Astrocyte (in vitro differentiated cells and primary cell): ENCODE measurements at regions not wholly inside any gene's neighbourhood (a gene's known extent, or its start where the extent isn't known, plus 50 kb on each side); places are given as distances from the start of the nearest gene placed in this dataset.
"Not testable (repeated sequence)": the region's sequence is repeated elsewhere in the genome, so short reads cannot be mapped to it uniquely, and the experiment has no call there.

Source experiments
- DNase-seq: peaks from one replicate; pipeline ENCODE4 v3.0.0-alpha.2; 2010; ENCODE audit warnings: low read depth
- FAIRE-seq: peaks from 2 replicates; lab custom pipeline; 2011; peaks lifted over from hg19 to GRCh38; lab: Jason Lieb, UNC
- H2AFZ ChIP-seq: 2 replicates; pipeline ENCODE4 v1.6.0; 2012; ENCODE audit warnings: low read depth, low read length, inconsistent platforms
- H3K27ac ChIP-seq: 2 replicates; pipeline ENCODE4 v1.5.1; 2011; ENCODE audit warnings: low read depth, low read length, inconsistent platforms
- H3K27me3 ChIP-seq: 2 replicates; pipeline ENCODE4 v1.6.0; 2011; ENCODE audit warnings: low read length, inconsistent platforms; ENCODE audit not compliant: insufficient read depth
- H3K36me3 ChIP-seq: 2 replicates; pipeline ENCODE4 v1.5.1; 2011; ENCODE audit warnings: low read length, inconsistent platforms; ENCODE audit not compliant: insufficient read depth
- H3K4me1 ChIP-seq: 2 replicates; pipeline ENCODE4 v1.5.1; 2011; ENCODE audit warnings: low read length, inconsistent platforms; ENCODE audit not compliant: insufficient read depth
- H3K4me2 ChIP-seq: 2 replicates; pipeline ENCODE4 v1.6.0; 2012; ENCODE audit warnings: low read length, inconsistent platforms
- H3K4me3 ChIP-seq: 2 replicates; pipeline ENCODE4 v1.5.1; 2011; ENCODE audit warnings: low read depth, mild to moderate bottlenecking, low read length, inconsistent platforms; ENCODE audit not compliant: insufficient read depth
- H3K79me2 ChIP-seq: 2 replicates; pipeline ENCODE4 v1.6.0; 2012; ENCODE audit warnings: mild to moderate bottlenecking, low read length, inconsistent platforms; ENCODE audit not compliant: insufficient read depth
- H3K9ac ChIP-seq: 2 replicates; pipeline ENCODE4 v1.6.0; 2012; ENCODE audit warnings: mild to moderate bottlenecking, low read length, inconsistent platforms
- H3K9me3 ChIP-seq: 2 replicates; pipeline ENCODE4 v1.5.1; 2012; ENCODE audit warnings: low read depth, mild to moderate bottlenecking, low read length, inconsistent platforms; ENCODE audit not compliant: insufficient read depth
- H4K20me1 ChIP-seq: 2 replicates; pipeline ENCODE4 v1.6.0; 2012; ENCODE audit warnings: low read length, inconsistent platforms; ENCODE audit not compliant: insufficient read depth
- H3K27ac Mint-ChIP-seq: one replicate; pipeline ENCODE4 v1.8.0; 2021; ENCODE audit warnings: mild to moderate bottlenecking, mixed read lengths; ENCODE audit not compliant: unreplicated experiment
- H3K27me3 Mint-ChIP-seq: one replicate; pipeline ENCODE4 v1.8.0; 2021; ENCODE audit warnings: low read depth, mixed read lengths; ENCODE audit not compliant: unreplicated experiment
- H3K36me3 Mint-ChIP-seq: one replicate; pipeline ENCODE4 v1.8.0; 2021; ENCODE audit warnings: low read depth, mixed read lengths; ENCODE audit not compliant: unreplicated experiment
- H3K4me1 Mint-ChIP-seq: one replicate; pipeline ENCODE4 v1.8.0; 2021; ENCODE audit warnings: low read depth, mixed read lengths; ENCODE audit not compliant: unreplicated experiment
- H3K4me3 Mint-ChIP-seq: one replicate; pipeline ENCODE4 v1.8.0; 2021; ENCODE audit warnings: mild to moderate bottlenecking, moderate library complexity, mixed read lengths; ENCODE audit not compliant: unreplicated experiment
- H3K9me3 Mint-ChIP-seq: one replicate; pipeline ENCODE4 v1.8.0; 2021; ENCODE audit warnings: mild to moderate bottlenecking, mixed read lengths; ENCODE audit not compliant: unreplicated experiment
- CTCF ChIP-seq: IDR thresholded peaks from 2 replicates; pipeline ENCODE4 v1.5.1; 2011; ENCODE audit warnings: low read depth, mild to moderate bottlenecking, inconsistent platforms, low read length, moderate library complexity; ENCODE audit not compliant: insufficient read depth
- EZH2 ChIP-seq: IDR thresholded peaks from 2 replicates; pipeline ENCODE4 v1.6.1; 2012; ENCODE audit warnings: mild to moderate bottlenecking, low read length, inconsistent platforms; ENCODE audit not compliant: insufficient read depth

DNA sequence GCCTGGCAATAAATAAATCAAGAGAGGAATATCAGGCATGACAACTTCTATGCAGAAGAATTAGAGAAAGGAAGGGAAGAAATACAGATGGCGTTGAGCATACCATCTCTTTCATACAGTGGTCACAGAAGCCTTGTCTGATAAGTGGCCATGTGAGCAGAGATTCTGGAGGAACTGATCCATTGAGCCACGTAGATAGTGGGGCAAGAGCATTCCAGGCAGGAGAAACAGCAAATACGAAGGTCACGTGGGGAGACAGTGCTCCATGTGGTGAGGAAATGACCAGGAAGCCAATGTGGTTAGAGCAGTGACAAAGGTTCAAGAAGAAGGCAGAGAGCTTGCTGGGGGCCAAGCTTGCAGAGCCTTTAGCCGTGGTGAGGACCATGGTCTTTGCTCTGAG lies 226.7 kb upstream of the NOCT start:
- no peak overlapping the region for H3K27ac Mint-ChIP-seq
- no peaks in the 10 kb centered on the region for H3K79me2 ChIP-seq
- peaks cover 1% of the 10 kb centered on the region for H3K36me3 Mint-ChIP-seq
- H3K4me3 ChIP-seq, result no peak overlapping the region
- no peaks in the 10 kb centered on the region for H4K20me1 ChIP-seq
- H3K27me3 ChIP-seq, result no peaks in the 10 kb centered on the region
- H3K4me1 Mint-ChIP-seq, result no peaks in the 10 kb centered on the region
- H3K4me1 ChIP-seq, result no peaks in the 10 kb centered on the region
- H3K9ac ChIP-seq, result no peak overlapping the region
- no peaks in the 10 kb centered on the region for H3K27me3 Mint-ChIP-seq
- H3K4me3 Mint-ChIP-seq, result no peak overlapping the region
- DNase-seq, result no peak
- H2AFZ ChIP-seq, result no peak overlapping the region
- no peak overlapping the region for H3K4me2 ChIP-seq
- H3K9me3 Mint-ChIP-seq, result peaks cover 4% of the 10 kb centered on the region
- H3K27ac ChIP-seq, result no peak overlapping the region
- H3K36me3 ChIP-seq, result no peaks in the 10 kb centered on the region
- no peaks in the 10 kb centered on the region for H3K9me3 ChIP-seq
- FAIRE-seq, result no peak
- TF ChIP-seq CTCF, result no peak
- no peak for TF ChIP-seq EZH2

DNA sequence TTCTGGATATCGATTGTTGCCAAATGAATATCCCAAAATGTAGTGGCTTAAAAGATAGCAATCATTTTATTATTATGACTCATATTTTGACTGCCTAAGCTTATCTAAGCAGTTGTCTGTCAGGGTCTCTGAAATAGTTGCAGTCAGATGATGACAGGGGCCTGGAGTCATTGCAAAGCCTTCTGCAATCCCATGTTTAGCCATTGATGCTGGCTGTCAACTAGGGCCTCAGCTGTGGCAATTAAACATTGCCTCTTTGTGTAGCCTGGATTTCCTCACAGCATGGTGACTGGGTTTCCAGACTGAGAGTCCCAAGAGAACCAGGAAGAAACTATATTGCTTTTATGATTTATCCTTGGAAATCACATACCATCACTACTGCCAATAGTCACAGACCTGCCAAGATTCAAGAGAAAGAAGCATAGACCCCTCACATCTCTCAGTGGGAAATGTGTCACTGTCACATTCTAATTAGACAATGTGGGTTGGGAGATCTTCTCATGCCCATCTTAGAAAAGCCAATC lies 227.3 kb upstream of the NOCT start:
- peaks cover 1% of the 10 kb centered on the region for H3K36me3 Mint-ChIP-seq
- Histone ChIP-seq H3K9ac (no peak overlapping the region), H3K36me3 (no peaks in the 10 kb centered on the region), H3K4me3 (no peak overlapping the region), H3K4me2 (no peak overlapping the region), H3K4me1 (no peaks in the 10 kb centered on the region), H3K79me2 (no peaks in the 10 kb centered on the region), H3K27ac (no peak overlapping the region), H4K20me1 (no peaks in the 10 kb centered on the region), H2AFZ (no peak overlapping the region), H3K27me3 (no peaks in the 10 kb centered on the region), H3K9me3 (no peaks in the 10 kb centered on the region)
- no peaks in the 10 kb centered on the region for H3K4me1 Mint-ChIP-seq
- no peaks in the 10 kb centered on the region for H3K27me3 Mint-ChIP-seq
- no peak overlapping the region for H3K27ac Mint-ChIP-seq
- TF ChIP-seq EZH2 (no peak), CTCF (no peak)
- DNase-seq (no peak), FAIRE-seq (no peak)
- H3K9me3 Mint-ChIP-seq, result peaks cover 8% of the 10 kb centered on the region
- no peak overlapping the region for H3K4me3 Mint-ChIP-seq

DNA sequence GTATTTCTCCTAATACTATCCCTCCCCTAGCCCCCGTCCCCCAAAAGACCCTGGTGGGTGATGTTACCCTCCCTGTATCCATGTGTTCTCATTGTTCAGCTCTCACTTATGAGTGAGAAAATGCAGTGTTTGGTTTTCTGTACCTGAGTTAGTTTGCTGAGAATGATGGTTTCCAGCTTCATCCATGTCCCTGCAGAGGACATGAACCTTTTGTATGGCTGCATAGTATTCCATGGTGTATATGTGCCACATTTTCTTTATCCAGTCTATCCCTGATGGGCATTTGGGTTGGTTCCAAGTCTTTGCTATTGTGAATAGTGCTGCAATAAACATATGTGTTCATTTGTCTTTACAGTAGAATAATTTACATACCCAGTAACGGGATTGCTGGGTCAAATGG lies 235.8 kb upstream of the NOCT start:
- H3K9ac ChIP-seq, H3K27ac ChIP-seq, H3K4me1 Mint-ChIP-seq, H2AFZ ChIP-seq, H3K4me3 Mint-ChIP-seq, H3K9me3 Mint-ChIP-seq, FAIRE-seq, H3K4me1 ChIP-seq, DNase-seq, H3K27me3 ChIP-seq, H3K27ac Mint-ChIP-seq, H3K36me3 Mint-ChIP-seq, H3K4me2 ChIP-seq, H3K4me3 ChIP-seq, H3K36me3 ChIP-seq, H3K9me3 ChIP-seq, H3K27me3 Mint-ChIP-seq, H3K79me2 ChIP-seq, H4K20me1 ChIP-seq: not testable (repeated sequence)
